GM12878 (cell line): ENCODE measurements at regions not wholly inside any gene's neighbourhood (a gene's known extent, or its start where the extent isn't known, plus 50 kb on each side); places are given as distances from the start of the nearest gene placed in this dataset.

Experiments used
- ATAC-seq: fragments of 200-7000 bp; cut with Tn5 transposase; 3 replicates; pipeline ENCODE4 v1.9.1; 2020; ENCODE audit warnings: mild to moderate bottlenecking, moderate library complexity
- BruUV-seq: library from RNA; stranded (reverse); fragments of 400-500 nt; replicated peaks from 2 replicates; lab custom pipeline; 2021; lab: Mats Ljungman, UMichigan
- CTCF ChIA-PET: fragments of 300-600 bp; sonication (Branson Sonifier 250); formaldehyde crosslinking; extraction: SDS; loops from one replicate; lab custom pipeline; 2021; ENCODE audit warnings: inconsistent platforms; lab: Yijun Ruan, JAX
- POLR2A ChIA-PET: fragments of 350-600 bp; formaldehyde crosslinking; extraction: SDS; loops from one replicate; lab custom pipeline; 2021; ENCODE audit warnings: inconsistent platforms; lab: Charles Lee
- RAD21 ChIA-PET: fragments of 300-600 bp; sonication (Branson Sonifier 250); formaldehyde crosslinking; loops from one replicate; lab custom pipeline; 2023; ENCODE audit warnings: antibody characterized with exemption; ENCODE audit not compliant: unreplicated experiment; lab: Charles Lee
- SMC1A ChIA-PET: fragments of 300-600 bp; sonication (Branson Sonifier 250); formaldehyde crosslinking; loops from one replicate; lab custom pipeline; 2023; ENCODE audit not compliant: unreplicated experiment, uncharacterized antibody; lab: Charles Lee
- DNase-seq: peaks from one replicate; pipeline ENCODE4 v3.0.0-alpha.2; 2011; ENCODE audit warnings: low read depth, low spot score
- FAIRE-seq: peaks from 3 replicates; lab custom pipeline; 2011; peaks lifted over from hg19 to GRCh38; lab: Jason Lieb, UNC
- H2AFZ ChIP-seq: 2 replicates; pipeline ENCODE4 v1.6.0; 2011; ENCODE audit warnings: low read depth, low read length, control low read depth; ENCODE audit not compliant: control insufficient read depth
- H3K27ac ChIP-seq: 2 replicates; pipeline ENCODE4 v1.5.1; 2011; ENCODE audit warnings: control low read depth; ENCODE audit not compliant: control insufficient read depth, insufficient read depth
- H3K27me3 ChIP-seq, 2 experiments: replicated peaks in 1 of 2; 2 replicates each; pipeline versions ENCODE4 v1.6.0 to v1.6.1; 2011; ENCODE audit warnings: low read length in 1 of 2; ENCODE audit not compliant: control insufficient read depth in 2 of 2, insufficient read depth in 2 of 2
- H3K36me3 ChIP-seq, 2 experiments: 2 replicates each; pipeline ENCODE4 v1.5.1; 2011; ENCODE audit warnings: low read length in 1 of 2; ENCODE audit not compliant: control insufficient read depth in 2 of 2, insufficient read depth in 2 of 2
- H3K4me1 ChIP-seq: 2 replicates; pipeline ENCODE4 v1.6.1; 2011; ENCODE audit warnings: mild to moderate bottlenecking, low read length, moderate library complexity, mixed read lengths; ENCODE audit not compliant: control insufficient read depth, insufficient read depth
- H3K4me2 ChIP-seq: 2 replicates; pipeline ENCODE4 v1.6.0; 2011; ENCODE audit warnings: control low read depth; ENCODE audit not compliant: control insufficient read depth, insufficient read depth
- H3K4me3 ChIP-seq: fragments of 200-600 bp; sonication (generic); 2 replicates; pipeline ENCODE4 v1.5.1; 2016
- H3K79me2 ChIP-seq: 2 replicates; pipeline ENCODE4 v1.6.0; 2011; ENCODE audit warnings: low read length; ENCODE audit not compliant: control insufficient read depth, insufficient read depth
- H3K9ac ChIP-seq: 2 replicates; pipeline ENCODE4 v1.8.0; 2011; ENCODE audit warnings: low read length, control low read depth, mixed read lengths; ENCODE audit not compliant: control insufficient read depth, insufficient read depth
- H3K9me3 ChIP-seq: replicated peaks from 3 replicates; pipeline ENCODE4 v1.5.1; 2011; ENCODE audit warnings: mild to moderate bottlenecking, low read length; ENCODE audit not compliant: control insufficient read depth, insufficient read depth
- H4K20me1 ChIP-seq: 2 replicates; pipeline ENCODE4 v1.6.0; 2011; ENCODE audit not compliant: control insufficient read depth, insufficient read depth
- CHD4 ChIP-seq: fragments of 200-600 bp; sonication (generic); IDR thresholded peaks from 2 replicates; pipeline ENCODE4 v1.6.1; 2016; ENCODE audit warnings: mild to moderate bottlenecking
- DPF2 ChIP-seq: fragments of 450-650 bp; IDR thresholded peaks from 2 replicates; pipeline ENCODE4 v1.6.1; 2017; ENCODE audit warnings: mild to moderate bottlenecking
- FOS ChIP-seq: IDR thresholded peaks from 3 replicates; pipeline ENCODE4 v1.6.1; 2011; ENCODE audit warnings: borderline replicate concordance; ENCODE audit not compliant: insufficient read length; ENCODE audit errors: extremely low read depth
- FOXM1 ChIP-seq: IDR thresholded peaks from 2 replicates; pipeline ENCODE4 v1.6.1; 2012; ENCODE audit warnings: low read depth, mild to moderate bottlenecking, inconsistent platforms, low read length, moderate library complexity
- MYB ChIP-seq: fragments of 150-350 bp; IDR thresholded peaks from 2 replicates; pipeline ENCODE4 v1.6.1; 2014; ENCODE audit warnings: mild to moderate bottlenecking, low read depth, low read length, borderline replicate concordance
- POLR2AphosphoS5 ChIP-seq: IDR thresholded peaks from 2 replicates; pipeline ENCODE4 v1.6.1; 2011; ENCODE audit warnings: mild to moderate bottlenecking, low read length, inconsistent platforms
- SIN3A ChIP-seq: IDR thresholded peaks from 2 replicates; pipeline ENCODE4 v1.6.1; 2012; ENCODE audit warnings: low read depth, low read length, improper control_type of control experiment
- SIX5 ChIP-seq: IDR thresholded peaks from 2 replicates; pipeline ENCODE4 v1.6.1; 2011; ENCODE audit warnings: mild to moderate bottlenecking, low read depth, low read length, moderate library complexity; ENCODE audit not compliant: severe bottlenecking
- SUPT20H ChIP-seq: IDR thresholded peaks from 2 replicates; pipeline ENCODE4 v1.6.1; 2011; ENCODE audit warnings: low read depth, mild to moderate bottlenecking, low read length, moderate library complexity, borderline replicate concordance; ENCODE audit not compliant: control insufficient read depth
- WGBS: methylation state at CpG from one replicate; pipeline ENCODE4 v1.1.6; 2016; ENCODE audit warnings: low lambda C conversion rate; ENCODE audit not compliant: insufficient replicate concordance, insufficient coverage; ENCODE audit errors: missing lambda C conversion rate; 5-methylcytosine and 5-hydroxymethylcytosine counted together
- in situ Hi-C: fragments of 300-500 bp; cut with MboI; formaldehyde crosslinking; loops from 9 replicates; pipeline ENCODE4 v1.14.3; 2018; ENCODE audit warnings: mixed read lengths
- intact Hi-C: fragments of 100-400 bp; cut with micrococcal nuclease; formaldehyde crosslinking; loops from one replicate; pipeline ENCODE4 v1.14.2; 2022; ENCODE audit not compliant: unreplicated experiment
- TF ChIP-seq, protein P1 (sequence below): IDR thresholded peaks from 2 replicates; pipeline ENCODE4 v1.6.1; 2012; ENCODE audit warnings: low read depth, low read length, improper control_type of control experiment
- TF ChIP-seq, protein P2 (sequence below): fragments of 450-650 bp; IDR thresholded peaks from 2 replicates; pipeline ENCODE4 v1.6.1; 2016; ENCODE audit warnings: mild to moderate bottlenecking
- TF ChIP-seq, protein P3 (sequence below): fragments of 450-650 bp; IDR thresholded peaks from 2 replicates; pipeline ENCODE4 v1.6.1; 2016; ENCODE audit warnings: mild to moderate bottlenecking, moderate library complexity, borderline replicate concordance

DNA sequence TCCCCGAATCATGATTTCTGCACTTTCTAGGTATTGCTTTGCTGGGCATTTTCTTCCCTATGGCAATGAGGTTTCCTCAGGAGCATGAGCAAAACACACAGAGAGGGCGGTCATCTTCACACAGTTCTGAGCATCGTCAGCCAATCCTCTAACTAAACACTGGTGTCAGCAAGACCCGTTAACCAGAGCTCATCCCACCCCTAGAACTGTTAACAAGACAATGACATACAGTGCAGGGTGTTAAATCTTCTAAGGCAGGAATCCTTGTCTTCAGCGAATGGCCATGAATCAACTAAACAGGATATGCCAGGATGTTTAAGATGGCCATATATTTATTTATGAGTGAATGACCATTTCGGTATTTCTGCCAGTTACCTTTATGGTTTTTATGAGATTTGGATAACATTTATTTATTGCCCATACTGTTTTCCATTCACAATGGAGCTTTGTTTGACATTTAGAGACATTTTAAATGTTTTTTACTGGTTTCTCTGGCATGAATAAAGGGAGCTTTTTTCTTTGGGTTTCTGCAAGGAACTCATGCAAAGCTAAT, 411.5 kb upstream of the PROK2 start:
- no peak overlapping the region for H3K4me2 ChIP-seq
- WGBS, result 44% methylated on average over 6 of the region's 6 CpGs
- DNase-seq, result no peak
- FAIRE-seq, result no peak
- in situ Hi-C loops (no loop called here), intact Hi-C loops (no loop called here)
- ChIA-PET RAD21 (no interaction called here), POLR2A (no interaction called here), CTCF (no interaction called here), SMC1A (interaction anchor here (0.6 to 0.7 kb wide), 2 partner anchors 243 to 386 kb away, joined by 3 read pairs; no protein-coding TSS in a partner anchor)
- no peak overlapping the region for H3K27ac ChIP-seq
- no peaks in the 10 kb centered on the region for H3K27me3 ChIP-seq
- H4K20me1 ChIP-seq, result no peaks in the 10 kb centered on the region
- no peaks in the 10 kb centered on the region for H3K36me3 ChIP-seq
- H3K9ac ChIP-seq, result no peak overlapping the region
- TF ChIP-seq SIN3A (no peak), FOXM1 (no peak), CHD4 (no peak), MYB (no peak), SUPT20H (no peak), SIX5 (no peak), DPF2 (no peak), POLR2AphosphoS5 (no peak), FOS (no peak)
- TF ChIP-seq, protein P1, sequence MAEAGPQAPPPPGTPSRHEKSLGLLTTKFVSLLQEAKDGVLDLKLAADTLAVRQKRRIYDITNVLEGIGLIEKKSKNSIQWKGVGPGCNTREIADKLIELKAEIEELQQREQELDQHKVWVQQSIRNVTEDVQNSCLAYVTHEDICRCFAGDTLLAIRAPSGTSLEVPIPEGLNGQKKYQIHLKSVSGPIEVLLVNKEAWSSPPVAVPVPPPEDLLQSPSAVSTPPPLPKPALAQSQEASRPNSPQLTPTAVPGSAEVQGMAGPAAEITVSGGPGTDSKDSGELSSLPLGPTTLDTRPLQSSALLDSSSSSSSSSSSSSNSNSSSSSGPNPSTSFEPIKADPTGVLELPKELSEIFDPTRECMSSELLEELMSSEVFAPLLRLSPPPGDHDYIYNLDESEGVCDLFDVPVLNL, result no peak
- TF ChIP-seq, protein P2, sequence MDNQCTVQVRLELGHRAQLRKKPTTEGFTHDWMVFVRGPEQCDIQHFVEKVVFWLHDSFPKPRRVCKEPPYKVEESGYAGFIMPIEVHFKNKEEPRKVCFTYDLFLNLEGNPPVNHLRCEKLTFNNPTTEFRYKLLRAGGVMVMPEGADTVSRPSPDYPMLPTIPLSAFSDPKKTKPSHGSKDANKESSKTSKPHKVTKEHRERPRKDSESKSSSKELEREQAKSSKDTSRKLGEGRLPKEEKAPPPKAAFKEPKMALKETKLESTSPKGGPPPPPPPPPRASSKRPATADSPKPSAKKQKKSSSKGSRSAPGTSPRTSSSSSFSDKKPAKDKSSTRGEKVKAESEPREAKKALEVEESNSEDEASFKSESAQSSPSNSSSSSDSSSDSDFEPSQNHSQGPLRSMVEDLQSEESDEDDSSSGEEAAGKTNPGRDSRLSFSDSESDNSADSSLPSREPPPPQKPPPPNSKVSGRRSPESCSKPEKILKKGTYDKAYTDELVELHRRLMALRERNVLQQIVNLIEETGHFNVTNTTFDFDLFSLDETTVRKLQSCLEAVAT, result no peak
- TF ChIP-seq, protein P3, sequence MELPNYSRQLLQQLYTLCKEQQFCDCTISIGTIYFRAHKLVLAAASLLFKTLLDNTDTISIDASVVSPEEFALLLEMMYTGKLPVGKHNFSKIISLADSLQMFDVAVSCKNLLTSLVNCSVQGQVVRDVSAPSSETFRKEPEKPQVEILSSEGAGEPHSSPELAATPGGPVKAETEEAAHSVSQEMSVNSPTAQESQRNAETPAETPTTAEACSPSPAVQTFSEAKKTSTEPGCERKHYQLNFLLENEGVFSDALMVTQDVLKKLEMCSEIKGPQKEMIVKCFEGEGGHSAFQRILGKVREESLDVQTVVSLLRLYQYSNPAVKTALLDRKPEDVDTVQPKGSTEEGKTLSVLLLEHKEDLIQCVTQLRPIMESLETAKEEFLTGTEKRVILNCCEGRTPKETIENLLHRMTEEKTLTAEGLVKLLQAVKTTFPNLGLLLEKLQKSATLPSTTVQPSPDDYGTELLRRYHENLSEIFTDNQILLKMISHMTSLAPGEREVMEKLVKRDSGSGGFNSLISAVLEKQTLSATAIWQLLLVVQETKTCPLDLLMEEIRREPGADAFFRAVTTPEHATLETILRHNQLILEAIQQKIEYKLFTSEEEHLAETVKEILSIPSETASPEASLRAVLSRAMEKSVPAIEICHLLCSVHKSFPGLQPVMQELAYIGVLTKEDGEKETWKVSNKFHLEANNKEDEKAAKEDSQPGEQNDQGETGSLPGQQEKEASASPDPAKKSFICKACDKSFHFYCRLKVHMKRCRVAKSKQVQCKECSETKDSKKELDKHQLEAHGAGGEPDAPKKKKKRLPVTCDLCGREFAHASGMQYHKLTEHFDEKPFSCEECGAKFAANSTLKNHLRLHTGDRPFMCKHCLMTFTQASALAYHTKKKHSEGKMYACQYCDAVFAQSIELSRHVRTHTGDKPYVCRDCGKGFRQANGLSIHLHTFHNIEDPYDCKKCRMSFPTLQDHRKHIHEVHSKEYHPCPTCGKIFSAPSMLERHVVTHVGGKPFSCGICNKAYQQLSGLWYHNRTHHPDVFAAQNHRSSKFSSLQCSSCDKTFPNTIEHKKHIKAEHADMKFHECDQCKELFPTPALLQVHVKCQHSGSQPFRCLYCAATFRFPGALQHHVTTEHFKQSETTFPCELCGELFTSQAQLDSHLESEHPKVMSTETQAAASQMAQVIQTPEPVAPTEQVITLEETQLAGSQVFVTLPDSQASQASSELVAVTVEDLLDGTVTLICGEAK, result no peak
- BruUV-seq, result no TSS peak
- no peak for ATAC-seq
- H3K79me2 ChIP-seq, result no peaks in the 10 kb centered on the region
- no peak overlapping the region for H2AFZ ChIP-seq
- H3K9me3 ChIP-seq, result peaks cover 7% of the 10 kb centered on the region
- H3K4me1 ChIP-seq, result no peaks in the 10 kb centered on the region
- H3K4me3 ChIP-seq, result no peak overlapping the region
